Endothelial cell of umbilical vein (primary cell): ENCODE measurements at regions not wholly inside any gene's neighbourhood (a gene's known extent, or its start where the extent isn't known, plus 50 kb on each side); places are given as distances from the start of the nearest gene placed in this dataset.

Experiments used
- CTCF ChIP-seq, 2 donors: IDR thresholded peaks; 1 replicate in 1 of 2; 2 replicates in 1 of 2; pipeline ENCODE4 v1.5.1; 2011; ENCODE audit warnings: low read length in 2 of 2, mild to moderate bottlenecking in 2 of 2, moderate library complexity in 2 of 2, control low read depth in 1 of 2, inconsistent platforms in 1 of 2, low read depth in 1 of 2; ENCODE audit not compliant: insufficient read depth in 1 of 2; ENCODE audit errors: extremely low read depth in 1 of 2
- EZH2 ChIP-seq: IDR thresholded peaks from 2 replicates; pipeline ENCODE4 v1.6.1; 2012; ENCODE audit warnings: borderline replicate concordance, low read depth, mild to moderate bottlenecking, moderate library complexity, low read length, inconsistent platforms; ENCODE audit not compliant: severe bottlenecking
- JUN ChIP-seq: IDR thresholded peaks from 2 replicates; pipeline ENCODE4 v1.6.1; 2011; ENCODE audit warnings: borderline replicate concordance, low read depth; ENCODE audit not compliant: insufficient read length, insufficient read depth
- MAX ChIP-seq: IDR thresholded peaks from 2 replicates; pipeline ENCODE4 v1.6.1; 2011; ENCODE audit not compliant: insufficient read depth, insufficient read length

GRCh38 chr12:84089356-84089755 lies 823.2 kb downstream of the SLC6A15 start:
- TF ChIP-seq CTCF (IDR thresholded peaks at IDR 0.05; ENCODE audit: extremely low read depth in 1 of 2, insufficient read depth in 1 of 2, low read depth in 1 of 2, low read length in 2 of 2) (no peak), JUN (no peak), EZH2 (no peak), MAX (no peak)
